AG04449 (cell line): ENCODE measurements at regions not wholly inside any gene's neighbourhood (a gene's known extent, or its start where the extent isn't known, plus 50 kb on each side); places are given as distances from the start of the nearest gene placed in this dataset.

Experiments
- CTCF ChIA-PET: fragments of 350-600 bp; formaldehyde crosslinking; extraction: SDS; loops from one replicate; lab custom pipeline; 2021; ENCODE audit warnings: antibody characterized with exemption; lab: Yijun Ruan, JAX
- POLR2A ChIA-PET: fragments of 400-600, 350-600 bp; formaldehyde crosslinking; extraction: SDS; loops from one replicate; lab custom pipeline; 2020; ENCODE audit warnings: antibody characterized with exemption, inconsistent platforms; lab: Yijun Ruan, JAX
- DNase-seq: peaks from one replicate; pipeline ENCODE4 v3.0.0-alpha.2; 2010; ENCODE audit warnings: low read depth, low spot score
- H3K4me3 ChIP-seq: 2 replicates; pipeline ENCODE4 v1.5.1; 2011; ENCODE audit warnings: low read depth, mild to moderate bottlenecking, control low read depth, low read length
- TF ChIP-seq, protein P1 (sequence below): IDR thresholded peaks from one replicate; pipeline ENCODE4 v1.5.1; 2011; ENCODE audit warnings: mild to moderate bottlenecking, moderate library complexity, low read length, control low read depth, inconsistent platforms; ENCODE audit not compliant: insufficient read depth; ENCODE audit errors: missing control alignments

DNA sequence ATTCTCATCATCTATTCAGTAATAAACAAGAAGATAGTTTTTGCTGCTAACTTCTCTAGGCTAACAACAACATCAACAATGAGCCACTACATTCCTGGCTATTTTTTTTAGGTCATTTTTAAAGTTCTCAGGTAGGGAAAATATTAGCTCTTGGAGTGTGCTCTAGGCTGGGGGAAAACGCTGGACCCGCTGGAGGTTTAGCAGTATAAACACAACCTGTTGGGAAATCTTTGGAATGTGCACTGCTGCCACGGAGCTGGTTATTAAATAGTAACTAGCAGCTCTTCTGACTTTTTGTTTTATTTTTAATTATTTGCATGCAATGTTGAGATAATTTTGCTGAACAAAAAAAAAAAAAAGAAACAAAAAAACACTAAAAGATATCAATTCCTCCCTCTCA is 892.1 kb upstream of the ACVR2A start:
- no peak overlapping the region for H3K4me3 ChIP-seq
- DNase-seq: no peak
- TF ChIP-seq, protein P1, sequence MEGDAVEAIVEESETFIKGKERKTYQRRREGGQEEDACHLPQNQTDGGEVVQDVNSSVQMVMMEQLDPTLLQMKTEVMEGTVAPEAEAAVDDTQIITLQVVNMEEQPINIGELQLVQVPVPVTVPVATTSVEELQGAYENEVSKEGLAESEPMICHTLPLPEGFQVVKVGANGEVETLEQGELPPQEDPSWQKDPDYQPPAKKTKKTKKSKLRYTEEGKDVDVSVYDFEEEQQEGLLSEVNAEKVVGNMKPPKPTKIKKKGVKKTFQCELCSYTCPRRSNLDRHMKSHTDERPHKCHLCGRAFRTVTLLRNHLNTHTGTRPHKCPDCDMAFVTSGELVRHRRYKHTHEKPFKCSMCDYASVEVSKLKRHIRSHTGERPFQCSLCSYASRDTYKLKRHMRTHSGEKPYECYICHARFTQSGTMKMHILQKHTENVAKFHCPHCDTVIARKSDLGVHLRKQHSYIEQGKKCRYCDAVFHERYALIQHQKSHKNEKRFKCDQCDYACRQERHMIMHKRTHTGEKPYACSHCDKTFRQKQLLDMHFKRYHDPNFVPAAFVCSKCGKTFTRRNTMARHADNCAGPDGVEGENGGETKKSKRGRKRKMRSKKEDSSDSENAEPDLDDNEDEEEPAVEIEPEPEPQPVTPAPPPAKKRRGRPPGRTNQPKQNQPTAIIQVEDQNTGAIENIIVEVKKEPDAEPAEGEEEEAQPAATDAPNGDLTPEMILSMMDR: no peak
- CTCF ChIA-PET: no interaction called here
- POLR2A ChIA-PET: no interaction called here

- TF ChIP-seq, protein P1: no peak
- ChIA-PET CTCF (no interaction called here), POLR2A (no interaction called here)
- H3K4me3 ChIP-seq: no peak overlapping the region
- no peak for DNase-seq
These were observed 893.9 kb upstream of the ACVR2A start for GRCh38 chr2:146950911-146951310.

GRCh38 chr2:146950361-146950760 is 894.5 kb upstream of the ACVR2A start:
- CTCF ChIA-PET: no interaction called here
- POLR2A ChIA-PET: no interaction called here
- TF ChIP-seq, protein P1: no peak
- no peak overlapping the region for H3K4me3 ChIP-seq
- no peak for DNase-seq

DNA sequence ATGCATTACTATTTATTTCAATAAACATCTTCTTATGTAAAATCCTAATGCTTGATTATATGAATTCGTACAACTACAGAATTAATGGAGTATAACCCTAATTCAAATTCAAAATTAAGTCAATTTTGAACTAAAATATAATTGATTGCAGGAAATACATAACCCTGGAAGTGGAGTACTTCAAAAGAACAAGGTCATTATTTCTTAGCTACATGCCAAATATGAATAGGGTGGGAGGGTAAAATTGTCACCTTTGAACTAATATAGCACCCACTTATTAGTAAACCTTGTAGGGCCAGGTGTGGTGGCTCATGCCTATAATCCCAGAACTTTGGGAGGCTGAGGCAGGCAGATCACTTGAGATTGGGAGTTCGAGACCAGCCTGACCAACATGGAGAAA is 895.4 kb upstream of the ACVR2A start:
- POLR2A ChIA-PET: no interaction called here
- no peak for DNase-seq
- no peak overlapping the region for H3K4me3 ChIP-seq
- CTCF ChIA-PET: no interaction called here
- TF ChIP-seq, protein P1: no peak

DNA sequence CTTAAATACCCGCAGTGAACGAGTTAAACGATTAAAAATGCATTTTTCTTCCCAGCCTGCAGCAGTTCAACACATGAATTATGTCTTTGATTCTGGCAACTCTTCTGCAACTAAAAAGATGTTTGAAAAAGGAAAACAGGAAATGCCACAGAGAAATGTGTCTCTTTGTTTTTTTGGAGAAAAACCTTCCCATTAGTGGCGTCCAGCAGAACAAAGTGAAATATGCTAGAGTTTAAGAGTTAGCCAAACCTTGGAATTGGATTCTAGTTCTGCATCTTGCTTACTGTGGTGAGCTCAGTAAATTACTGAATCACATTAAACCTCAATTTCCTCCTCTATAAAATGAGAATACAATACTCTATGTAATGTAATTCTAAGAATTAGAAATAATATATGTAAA is 900.2 kb upstream of the ACVR2A start:
- DNase-seq: no peak
- ChIA-PET POLR2A (no interaction called here), CTCF (no interaction called here)
- H3K4me3 ChIP-seq: no peak overlapping the region
- TF ChIP-seq, protein P1: no peak

GRCh38 chr2:146939991-146940685 is 904.7 kb upstream of the ACVR2A start:
- TF ChIP-seq, protein P1: no peak
- CTCF ChIA-PET: no interaction called here
- no peak for DNase-seq
- no peak overlapping the region for H3K4me3 ChIP-seq
- POLR2A ChIA-PET: no interaction called here
